Muscle layer of colon (tissue), 2 donors: ENCODE measurements at regions not wholly inside any gene's neighbourhood (a gene's known extent, or its start where the extent isn't known, plus 50 kb on each side); places are given as distances from the start of the nearest gene placed in this dataset.
"Not testable (repeated sequence)": the region's sequence is repeated elsewhere in the genome, so short reads cannot be mapped to it uniquely, and the experiment has no call there.

ENCODE experiments used
- H3K27ac ChIP-seq: one replicate; pipeline ENCODE4 v1.7.0; 2013; ENCODE audit warnings: low read depth, mild to moderate bottlenecking, low read length, moderate library complexity
- H3K27me3 ChIP-seq, 2 donors: one replicate each; pipeline ENCODE4 v1.7.0; 2013; ENCODE audit warnings: low read length in 2 of 2, mild to moderate bottlenecking in 2 of 2; ENCODE audit not compliant: insufficient read depth in 2 of 2, control insufficient read depth in 1 of 2
- H3K36me3 ChIP-seq: one replicate; pipeline ENCODE4 v1.7.0; 2013; ENCODE audit warnings: mild to moderate bottlenecking, low read length; ENCODE audit not compliant: insufficient read depth
- H3K4me1 ChIP-seq: one replicate; pipeline ENCODE4 v1.7.0; 2013; ENCODE audit warnings: mild to moderate bottlenecking, low read length; ENCODE audit not compliant: insufficient read depth
- H3K4me3 ChIP-seq, 2 donors: one replicate each; pipeline ENCODE4 v1.7.0; 2013; ENCODE audit warnings: low read length in 2 of 2, low read depth in 1 of 2, mild to moderate bottlenecking in 1 of 2, moderate library complexity in 1 of 2
- H3K9ac ChIP-seq: one replicate; pipeline ENCODE4 v1.7.0; 2013; ENCODE audit warnings: low read length
- H3K9me3 ChIP-seq: one replicate; pipeline ENCODE4 v1.7.0; 2013; ENCODE audit warnings: mild to moderate bottlenecking, low read length
- donor health status: abdominal sarcoma.
- donor health status: Adenocarcinoma of cecum.

DNA sequence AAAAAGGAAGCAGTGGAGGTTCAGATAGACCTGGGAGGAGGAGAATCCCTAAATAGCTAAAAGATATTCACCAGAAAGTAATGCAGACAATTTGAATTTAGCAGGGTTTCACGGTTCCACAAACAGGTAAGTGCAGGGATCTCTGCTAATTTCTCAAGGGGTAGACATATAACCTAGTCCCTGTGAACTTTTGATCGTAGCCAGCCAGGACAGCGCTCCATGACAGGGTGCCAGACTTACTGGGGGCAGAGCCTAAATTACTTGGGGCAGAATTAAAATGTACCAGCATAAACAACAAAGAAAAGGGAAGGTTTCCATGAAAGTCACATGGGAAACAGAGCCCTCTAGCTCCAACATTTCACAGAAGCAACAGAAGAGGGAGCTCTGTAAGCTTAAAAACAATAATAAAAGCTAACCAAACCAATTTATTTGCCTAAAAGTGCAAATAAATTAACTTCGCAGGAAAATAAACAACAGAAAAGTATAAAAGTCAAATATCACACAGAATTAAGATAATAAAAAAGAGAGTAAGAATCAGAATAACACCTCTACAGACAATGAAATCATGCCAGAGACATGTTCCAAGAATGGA, 198.3 kb downstream of the DUSP10 start:
- Histone ChIP-seq H3K27ac (no peak overlapping the region), H3K36me3 (no peaks in the 10 kb centered on the region), H3K9me3 (no peaks in the 10 kb centered on the region), H3K4me1 (no peaks in the 10 kb centered on the region), H3K27me3 (no peaks in the 10 kb centered on the region), H3K9ac (no peak overlapping the region), H3K4me3 (no peak overlapping the region)

GRCh38 chr1:221548942-221549341, 192.9 kb downstream of the DUSP10 start:
- Histone ChIP-seq H3K27ac (no peak overlapping the region), H3K4me1 (no peaks in the 10 kb centered on the region), H3K9ac (no peak overlapping the region), H3K9me3 (no peaks in the 10 kb centered on the region), H3K36me3 (no peaks in the 10 kb centered on the region), H3K4me3 (no peak overlapping the region), H3K27me3 (no peaks in the 10 kb centered on the region)

- Histone ChIP-seq H3K4me3 (no peak overlapping the region), H3K9ac (no peak overlapping the region), H3K27me3 (no peaks in the 10 kb centered on the region), H3K9me3 (no peaks in the 10 kb centered on the region), H3K4me1 (no peaks in the 10 kb centered on the region), H3K27ac (no peak overlapping the region), H3K36me3 (no peaks in the 10 kb centered on the region)
These were observed 192.1 kb downstream of the DUSP10 start for GRCh38 chr1:221549815-221550214.

DNA sequence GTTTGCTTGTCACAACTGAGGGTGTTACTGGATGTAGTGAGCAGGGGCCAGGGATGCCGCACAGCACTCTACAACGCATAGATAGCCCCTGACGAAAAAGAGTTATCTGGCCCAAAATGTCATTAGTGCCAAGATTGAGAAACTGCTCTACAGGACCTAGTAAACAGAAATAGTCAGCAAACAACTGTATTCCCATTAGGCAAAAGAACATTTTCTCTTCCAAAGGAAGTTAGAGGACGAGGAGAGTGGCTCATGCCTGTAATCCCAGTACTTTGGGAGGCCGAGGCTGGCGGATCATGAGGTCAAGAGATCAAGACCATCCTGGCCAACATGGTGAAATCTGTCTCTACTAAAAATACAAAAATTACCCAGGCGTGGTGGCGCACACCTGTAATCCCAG, 189.1 kb downstream of the DUSP10 start:
- H3K4me3 ChIP-seq, H3K9me3 ChIP-seq, H3K9ac ChIP-seq, H3K27ac ChIP-seq, H3K36me3 ChIP-seq, H3K27me3 ChIP-seq, H3K4me1 ChIP-seq: not testable (repeated sequence)

DNA sequence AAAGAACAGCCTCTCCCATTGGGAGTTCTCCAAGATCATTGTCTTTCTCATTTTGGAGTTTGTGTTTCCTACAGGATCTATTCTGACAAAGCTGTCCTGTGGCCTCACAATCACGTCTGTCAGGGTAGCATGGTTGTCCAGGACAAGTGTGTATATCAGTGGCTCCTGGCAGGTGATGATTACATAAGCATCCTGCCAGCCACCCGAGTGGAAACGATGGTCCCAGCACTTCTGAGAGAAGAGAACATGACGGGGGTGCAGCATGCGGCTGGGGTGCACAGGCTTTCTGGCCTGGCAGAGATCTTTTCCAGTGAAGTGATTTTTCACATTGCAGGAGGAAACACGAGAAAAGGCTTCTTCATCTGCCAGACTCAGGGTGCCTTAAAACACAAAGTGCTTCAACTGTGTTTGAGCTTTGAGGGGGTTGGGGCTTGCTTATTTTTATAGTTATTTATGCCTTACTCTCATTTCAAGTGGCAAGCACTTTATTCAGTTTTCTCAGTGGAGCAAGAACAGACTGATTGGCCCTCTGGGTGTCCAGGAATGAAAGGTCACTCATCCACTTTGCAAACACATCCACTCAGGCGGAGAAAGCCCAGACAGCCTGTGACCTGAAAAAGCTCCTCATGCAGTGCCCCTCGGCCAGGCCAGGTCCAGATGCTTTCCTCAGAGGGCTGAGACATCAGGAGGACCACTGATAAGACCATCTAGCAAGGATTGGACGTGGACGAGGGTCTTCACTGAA, 186.0 kb downstream of the DUSP10 start:
- Histone ChIP-seq H3K27ac (no peak overlapping the region), H3K27me3 (no peaks in the 10 kb centered on the region), H3K4me3 (no peak overlapping the region), H3K9ac (no peak overlapping the region), H3K36me3 (no peaks in the 10 kb centered on the region), H3K9me3 (no peaks in the 10 kb centered on the region), H3K4me1 (no peaks in the 10 kb centered on the region)

GRCh38 chr1:221556435-221556834, 185.5 kb downstream of the DUSP10 start:
- H3K4me3 ChIP-seq, result no peak overlapping the region

DNA sequence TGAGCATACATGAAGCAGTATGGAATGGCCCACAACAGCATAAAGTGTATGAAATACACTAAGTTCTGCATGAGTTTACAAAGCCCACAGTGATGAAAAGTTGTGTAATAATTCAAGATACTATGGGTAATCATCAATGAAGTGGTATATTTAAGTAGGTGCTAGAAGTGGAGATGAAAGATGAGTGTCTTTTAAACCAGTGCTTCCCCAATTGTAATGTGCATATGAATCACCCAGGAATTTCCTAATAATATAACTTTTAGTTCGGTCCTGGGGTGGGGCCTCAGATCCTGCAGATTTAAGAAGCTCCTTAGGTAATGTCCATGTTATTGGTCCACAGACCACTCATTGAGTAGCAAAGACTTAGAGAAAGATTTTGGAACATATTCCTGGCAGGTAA, 184.9 kb downstream of the DUSP10 start:
- Histone ChIP-seq H3K9me3 (no peaks in the 10 kb centered on the region), H3K36me3 (no peaks in the 10 kb centered on the region), H3K27ac (no peak overlapping the region), H3K9ac (no peak overlapping the region), H3K4me1 (no peaks in the 10 kb centered on the region), H3K4me3 (no peak overlapping the region), H3K27me3 (no peaks in the 10 kb centered on the region)

More at GRCh38 chr1:221556435-221556834, 185.5 kb downstream of the DUSP10 start:
- Histone ChIP-seq H3K9me3 (no peaks in the 10 kb centered on the region), H3K27me3 (no peaks in the 10 kb centered on the region), H3K4me1 (no peaks in the 10 kb centered on the region), H3K9ac (no peak overlapping the region), H3K36me3 (no peaks in the 10 kb centered on the region), H3K27ac (no peak overlapping the region)

DNA sequence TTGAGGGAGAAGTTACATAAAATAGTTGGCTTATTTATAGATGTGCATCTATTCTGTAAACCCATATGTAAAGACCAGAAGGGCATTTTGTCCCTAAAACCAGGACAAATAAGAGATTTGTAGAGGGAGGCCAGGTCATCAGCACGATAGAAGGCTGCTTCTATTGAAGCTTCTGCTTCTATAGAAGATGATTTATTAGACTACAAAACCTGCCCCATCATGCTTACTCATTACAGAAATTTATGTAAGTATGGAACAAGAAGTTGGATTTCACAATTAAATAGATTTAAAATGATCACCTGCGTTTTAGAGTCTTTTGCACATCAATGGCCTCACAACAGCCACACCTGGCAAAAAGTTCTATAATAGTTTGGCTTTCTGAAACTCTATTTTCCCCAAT, 183.5 kb downstream of the DUSP10 start:
- no peaks in the 10 kb centered on the region for H3K4me1 ChIP-seq
- H3K27me3 ChIP-seq, result no peaks in the 10 kb centered on the region
- H3K4me3 ChIP-seq, result no peak overlapping the region
- no peak overlapping the region for H3K9ac ChIP-seq
- no peak overlapping the region for H3K27ac ChIP-seq
- H3K36me3 ChIP-seq, result no peaks in the 10 kb centered on the region
- H3K9me3 ChIP-seq, result no peaks in the 10 kb centered on the region

DNA sequence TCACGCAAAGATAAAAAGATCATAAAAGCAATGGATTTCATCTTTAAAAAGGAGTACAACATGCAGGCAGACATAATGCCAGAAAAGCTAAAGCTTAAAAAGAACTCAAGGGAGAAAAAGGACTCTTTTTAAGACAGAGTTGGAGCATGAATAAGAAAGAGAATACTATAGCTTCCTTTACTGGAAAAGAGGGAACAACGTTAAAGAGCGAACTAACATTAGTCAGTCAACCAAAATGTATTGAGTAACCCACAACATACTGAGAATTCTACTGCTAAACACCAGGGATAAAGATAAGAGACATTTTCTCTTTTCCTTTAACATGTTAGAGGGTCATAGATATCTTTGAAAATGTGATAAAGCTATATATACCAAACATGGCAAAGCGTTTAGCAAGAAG, 182.0 kb downstream of the DUSP10 start:
- Histone ChIP-seq H3K4me3 (no peak overlapping the region), H3K27me3 (no peaks in the 10 kb centered on the region), H3K27ac (no peak overlapping the region), H3K36me3 (no peaks in the 10 kb centered on the region), H3K9me3 (no peaks in the 10 kb centered on the region), H3K9ac (no peak overlapping the region), H3K4me1 (no peaks in the 10 kb centered on the region)

- H3K36me3 ChIP-seq, result no peaks in the 10 kb centered on the region
- no peak overlapping the region for H3K27ac ChIP-seq
- no peaks in the 10 kb centered on the region for H3K27me3 ChIP-seq
- no peaks in the 10 kb centered on the region for H3K4me1 ChIP-seq
- H3K9ac ChIP-seq, result no peak overlapping the region
- H3K4me3 ChIP-seq, result no peak overlapping the region
- no peaks in the 10 kb centered on the region for H3K9me3 ChIP-seq
These were observed 179.1 kb downstream of the DUSP10 start for GRCh38 chr1:221562542-221563475.

DNA sequence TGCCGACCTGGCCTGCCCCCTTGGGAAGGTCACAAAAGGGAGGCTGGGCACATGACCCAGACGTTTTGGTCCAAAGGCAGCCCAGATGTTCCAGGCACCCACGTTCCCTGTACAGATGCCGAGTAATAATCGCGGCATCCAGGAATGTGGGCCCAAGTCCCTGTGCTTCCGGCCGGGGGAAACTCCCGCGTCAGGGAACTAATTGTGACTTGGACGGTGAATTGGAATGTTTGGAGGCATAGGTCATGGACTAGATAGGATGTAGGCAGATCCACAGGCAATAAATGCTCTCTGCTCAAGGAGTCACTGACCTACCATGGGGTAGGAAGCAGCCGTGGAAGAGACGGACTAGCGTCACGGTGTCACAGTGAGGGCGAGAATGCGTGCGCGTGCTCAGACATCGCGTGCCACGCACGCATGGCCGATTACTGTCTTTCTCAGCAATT, 178.4 kb downstream of the DUSP10 start:
- no peaks in the 10 kb centered on the region for H3K9me3 ChIP-seq
- H3K4me1 ChIP-seq, result no peaks in the 10 kb centered on the region
- H3K36me3 ChIP-seq, result no peaks in the 10 kb centered on the region
- H3K27ac ChIP-seq, result no peak overlapping the region
- H3K4me3 ChIP-seq, result no peak overlapping the region
- H3K9ac ChIP-seq, result no peak overlapping the region
- no peaks in the 10 kb centered on the region for H3K27me3 ChIP-seq
